Body of pancreas (tissue), 4 donors: ENCODE measurements at regions not wholly inside any gene's neighbourhood (a gene's known extent, or its start where the extent isn't known, plus 50 kb on each side); places are given as distances from the start of the nearest gene placed in this dataset.

Experiments used
- ATAC-seq: fragments of 150-250 bp; one replicate; pipeline ENCODE4 v1.9.1; 2016
- DNase-seq, 4 donors: peaks; one replicate each; pipeline ENCODE4 v3.0.0-alpha.2; 2019
- H3K27ac ChIP-seq, 4 donors: fragments of 200-600 bp; sonication (generic); 1 replicate in 3 of 4; 2 replicates in 1 of 4; pipeline versions ENCODE4 v1.5.1 to v1.6.1; 2016 to 2019; ENCODE audit warnings: mild to moderate bottlenecking in 1 of 4, mixed read lengths in 1 of 4, moderate library complexity in 1 of 4
- H3K27me3 ChIP-seq, 2 donors: fragments of 200-600 bp; sonication (generic); one replicate each; pipeline ENCODE4 v1.6.0; 2016; ENCODE audit warnings: mild to moderate bottlenecking in 1 of 2
- H3K36me3 ChIP-seq, 2 donors: fragments of 200-600 bp; sonication (generic); replicated peaks in 1 of 2; 2 replicates each; pipeline ENCODE4 v1.5.1; 2016; ENCODE audit warnings: low read depth in 2 of 2; ENCODE audit not compliant: insufficient read depth in 1 of 2
- H3K4me1 ChIP-seq: fragments of 200-600 bp; sonication (generic); one replicate; pipeline ENCODE4 v1.6.0; 2016
- H3K4me3 ChIP-seq, 2 donors: fragments of 200-600 bp; sonication (generic); 1 replicate in 1 of 2; 2 replicates in 1 of 2; pipeline ENCODE4 v1.5.1; 2016 to 2019
- H3K9me3 ChIP-seq, 3 donors: fragments of 200-600 bp; sonication (generic); 1 replicate in 2 of 3; 2 replicates in 1 of 3; pipeline ENCODE4 v1.5.1; 2016
- CTCF ChIP-seq, 7 experiments: fragments of 450-650 bp in 4 of 7; fragments of 200-600 bp in 3 of 7; sonication (generic) in 3 of 7; IDR thresholded peaks; one replicate each; pipeline ENCODE4 v1.5.1; 2016 to 2019; ENCODE audit warnings: antibody characterized with exemption in 7 of 7
- POLR2A ChIP-seq, 3 donors: fragments of 450-650 bp; IDR thresholded peaks; one replicate each; pipeline ENCODE4 v1.6.1; 2016; ENCODE audit warnings: antibody characterized with exemption in 3 of 3, mild to moderate bottlenecking in 2 of 3
- WGBS, 2 donors: methylation state at CpG; one replicate each; pipeline ENCODE4 v1.1.5; 2017; 5-methylcytosine and 5-hydroxymethylcytosine counted together
- intact Hi-C: fragments of 100-400 bp; cut with DNase I; formaldehyde crosslinking; loops from one replicate; pipeline ENCODE4 v1.15.1; 2023

GRCh38 chr14:97276573-97276972 is 479.4 kb downstream of the VRK1 start:
- Histone ChIP-seq H3K27ac (no peak overlapping the region), H3K4me1 (no peaks in the 10 kb centered on the region), H3K36me3 (no peaks in the 10 kb centered on the region), H3K4me3 (no peak overlapping the region), H3K9me3 (no peaks in the 10 kb centered on the region), H3K27me3 (no peaks in the 10 kb centered on the region)
- DNase-seq (no peak), ATAC-seq (no peak)
- TF ChIP-seq CTCF (IDR thresholded peaks at IDR 0.05) (no peak), POLR2A (IDR thresholded peaks at IDR 0.05) (no peak)
- 47 to 56% methylated on average over 4 of the region's 4 CpGs for WGBS, 2 donors
- intact Hi-C loops = no loop called here

GRCh38 chr14:97277711-97278110 is 480.5 kb downstream of the VRK1 start:
- intact Hi-C loops = no loop called here
- Histone ChIP-seq H3K36me3 (no peaks in the 10 kb centered on the region), H3K27me3 (no peaks in the 10 kb centered on the region), H3K4me1 (no peaks in the 10 kb centered on the region), H3K4me3 (no peak overlapping the region), H3K9me3 (no peaks in the 10 kb centered on the region), H3K27ac (no peak overlapping the region)
- 24 to 27% methylated on average over 9 of the region's 9 CpGs for WGBS, 2 donors
- TF ChIP-seq CTCF (IDR thresholded peaks at IDR 0.05) = no peak
- no peak for TF ChIP-seq POLR2A (IDR thresholded peaks at IDR 0.05)
- DNase-seq (no peak), ATAC-seq (no peak)

- Histone ChIP-seq H3K4me1 (no peaks in the 10 kb centered on the region), H3K36me3 (no peaks in the 10 kb centered on the region), H3K27ac (no peak overlapping the region), H3K27me3 (no peaks in the 10 kb centered on the region), H3K4me3 (no peak overlapping the region), H3K9me3 (no peaks in the 10 kb centered on the region)
- DNase-seq (no peak), ATAC-seq (no peak)
- 66 to 68% methylated on average over 10 of the region's 10 CpGs for WGBS, 2 donors
- intact Hi-C loops = no loop called here
- TF ChIP-seq POLR2A (IDR thresholded peaks at IDR 0.05) (no peak), CTCF (IDR thresholded peaks at IDR 0.05) (no peak)
Measured at GRCh38 chr14:97280526-97280925, 483.3 kb downstream of the VRK1 start.

- intact Hi-C loops = no loop called here
- H3K9me3 ChIP-seq = no peaks in the 10 kb centered on the region
- no peak overlapping the region for H3K4me3 ChIP-seq
- 49 to 56% methylated on average over 3 of the region's 3 CpGs for WGBS, 2 donors
- ATAC-seq = no peak
- no peaks in the 10 kb centered on the region for H3K36me3 ChIP-seq
- no peak for DNase-seq
- no peak overlapping the region for H3K27ac ChIP-seq
- H3K4me1 ChIP-seq = no peaks in the 10 kb centered on the region
- H3K27me3 ChIP-seq = no peaks in the 10 kb centered on the region
- no peak for TF ChIP-seq CTCF (IDR thresholded peaks at IDR 0.05)
- TF ChIP-seq POLR2A (IDR thresholded peaks at IDR 0.05) = no peak
Measured at GRCh38 chr14:97281741-97282140, 484.6 kb downstream of the VRK1 start.

GRCh38 chr14:97282210-97283004 is 485.2 kb downstream of the VRK1 start:
- Histone ChIP-seq H3K36me3 (no peaks in the 10 kb centered on the region), H3K27ac (no peak overlapping the region), H3K27me3 (no peaks in the 10 kb centered on the region), H3K4me3 (no peak overlapping the region), H3K4me1 (no peaks in the 10 kb centered on the region), H3K9me3 (no peaks in the 10 kb centered on the region)
- TF ChIP-seq CTCF (IDR thresholded peaks at IDR 0.05) (no peak), POLR2A (IDR thresholded peaks at IDR 0.05) (no peak)
- intact Hi-C loops = no loop called here
- ATAC-seq (no peak), DNase-seq (no peak)
- WGBS, 2 donors = 54 to 65% methylated on average over 7 of the region's 7 CpGs
